B cell (primary cell): ENCODE measurements at regions not wholly inside any gene's neighbourhood (a gene's known extent, or its start where the extent isn't known, plus 50 kb on each side); places are given as distances from the start of the nearest gene placed in this dataset.

Experiments used
- CTCF ChIP-seq: fragments of 200-600 bp; IDR thresholded peaks from one replicate; pipeline ENCODE4 v1.8.0; 2022; ENCODE audit warnings: antibody characterized with exemption, mild to moderate bottlenecking
- EZH2 ChIP-seq: IDR thresholded peaks from 2 replicates; pipeline ENCODE4 v1.6.1; 2012; ENCODE audit warnings: borderline replicate concordance, low read depth, mild to moderate bottlenecking, moderate library complexity, low read length; ENCODE audit not compliant: insufficient read depth, poor library complexity, severe bottlenecking

DNA sequence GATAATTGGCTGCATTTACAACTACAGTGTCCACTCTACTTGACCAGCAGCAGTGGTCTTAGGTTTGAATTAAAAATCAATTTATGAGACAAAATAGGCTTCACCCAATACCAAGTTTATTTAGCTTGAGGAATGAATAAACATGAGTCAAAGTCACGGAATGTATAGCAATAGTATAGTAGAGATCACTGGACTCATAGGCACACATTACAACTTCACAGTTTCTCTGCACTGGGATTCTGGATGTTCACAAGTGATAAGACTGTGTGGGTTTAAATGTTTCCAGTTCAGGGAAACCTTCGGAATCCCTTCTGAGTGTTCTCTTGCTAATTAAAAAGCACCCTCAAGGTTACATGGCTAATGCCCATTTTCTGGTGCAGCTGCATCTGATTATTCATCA, 1064.9 kb downstream of the SLITRK5 start:
- TF ChIP-seq CTCF (no peak), EZH2 (no peak)
